PC-9 (cell line): ENCODE measurements at regions not wholly inside any gene's neighbourhood (a gene's known extent, or its start where the extent isn't known, plus 50 kb on each side); places are given as distances from the start of the nearest gene placed in this dataset.

Source experiments
- BruUV-seq: library from RNA; stranded (reverse); fragments of 400-500 nt; replicated peaks from 2 replicates; lab custom pipeline; 2021; lab: Mats Ljungman, UMichigan
- CTCF ChIA-PET: fragments of 300-600 bp; sonication (Branson Sonifier 250); formaldehyde crosslinking; loops from one replicate; lab custom pipeline; 2022; ENCODE audit warnings: antibody characterized with exemption; lab: Charles Lee
- POLR2A ChIA-PET: fragments of 300-600 bp; sonication (Branson Sonifier 250); formaldehyde crosslinking; loops from one replicate; lab custom pipeline; 2022; ENCODE audit warnings: antibody characterized with exemption; ENCODE audit not compliant: unreplicated experiment; lab: Charles Lee
- DNase-seq, 2 experiments: peaks; one replicate each; pipeline versions ENCODE4 v3.0.0 to v3.0.0-alpha.2; 2015 to 2022; ENCODE audit warnings: mixed read lengths in 1 of 2
- H2AFZ ChIP-seq: fragments of 200-600 bp; sonication (generic); 2 replicates; pipeline ENCODE4 v1.8.1; 2017; ENCODE audit warnings: antibody characterized with exemption
- H3F3A ChIP-seq: fragments of 200-600 bp; sonication (generic); 2 replicates; pipeline ENCODE4 v1.8.1; 2017; ENCODE audit warnings: antibody characterized with exemption, mild to moderate bottlenecking, low read depth; ENCODE audit not compliant: insufficient read depth
- H3K27ac ChIP-seq: fragments of 200-600 bp; sonication (generic); 2 replicates; pipeline ENCODE4 v1.6.1; 2016; ENCODE audit warnings: mixed run types
- H3K27me3 ChIP-seq: fragments of 200-600 bp; sonication (generic); 2 replicates; pipeline ENCODE4 v1.6.1; 2016; ENCODE audit warnings: low read depth, mixed run types; ENCODE audit not compliant: insufficient read depth
- H3K36me3 ChIP-seq: fragments of 200-600 bp; sonication (generic); 2 replicates; pipeline ENCODE4 v1.6.1; 2016; ENCODE audit warnings: low read depth, mixed run types
- H3K4me1 ChIP-seq: fragments of 200-600 bp; sonication (generic); replicated peaks from 2 replicates; pipeline ENCODE4 v1.6.1; 2016; ENCODE audit warnings: mixed run types; ENCODE audit not compliant: insufficient read depth
- H3K4me2 ChIP-seq: fragments of 200-600 bp; sonication (generic); 2 replicates; pipeline ENCODE4 v1.6.1; 2017; ENCODE audit warnings: mixed run types
- H3K4me3 ChIP-seq: fragments of 200-600 bp; sonication (generic); 2 replicates; pipeline ENCODE4 v1.6.1; 2016; ENCODE audit warnings: mixed run types
- H3K79me2 ChIP-seq: fragments of 200-600 bp; sonication (generic); 2 replicates; pipeline ENCODE4 v1.6.1; 2017; ENCODE audit warnings: low read depth, mixed run types
- H3K9me2 ChIP-seq: fragments of 200-600 bp; sonication (generic); 2 replicates; pipeline ENCODE4 v1.8.1; 2017; ENCODE audit warnings: mild to moderate bottlenecking; ENCODE audit not compliant: insufficient read depth
- H3K9me3 ChIP-seq: fragments of 200-600 bp; sonication (generic); 2 replicates; pipeline ENCODE4 v1.8.1; 2016; ENCODE audit warnings: low read depth; ENCODE audit not compliant: insufficient read depth
- H4K20me1 ChIP-seq: fragments of 200-600 bp; sonication (generic); 2 replicates; pipeline ENCODE4 v1.8.1; 2017; ENCODE audit not compliant: insufficient read depth
- EZH2 ChIP-seq: fragments of 200-600 bp; sonication (generic); IDR thresholded peaks from 2 replicates; pipeline ENCODE4 v1.8.0; 2017; ENCODE audit warnings: antibody characterized with exemption, low read depth
- intact Hi-C: fragments of 100-400 bp; cut with micrococcal nuclease; formaldehyde crosslinking; loops from one replicate; pipeline ENCODE4 v1.10.0; 2022; ENCODE audit not compliant: unreplicated experiment
- TF ChIP-seq, protein P1 (sequence below): fragments of 200-600 bp; sonication (generic); conservative IDR thresholded peaks from 2 replicates; pipeline ENCODE4 v1.6.1; 2017; ENCODE audit warnings: mixed run types, antibody characterized with exemption, mild to moderate bottlenecking, moderate library complexity

DNA sequence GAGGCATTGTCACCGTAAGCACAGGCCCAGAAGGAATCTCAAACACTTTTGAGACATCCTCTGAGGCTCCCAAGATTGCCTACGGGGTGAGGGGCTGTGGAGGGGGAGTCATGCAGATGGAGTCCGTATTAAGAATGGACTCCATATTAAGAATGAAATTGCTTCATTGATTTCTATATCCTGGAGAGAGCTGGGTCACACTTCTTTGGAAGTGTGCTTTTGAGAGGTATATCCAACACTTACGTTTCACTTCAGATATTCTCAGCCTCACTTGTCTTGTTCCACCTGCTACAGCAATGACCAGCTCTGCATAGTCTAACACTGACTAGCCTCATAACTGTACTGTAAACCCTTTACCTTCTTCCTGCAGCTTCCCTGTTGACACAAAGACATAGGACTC is 62.6 kb upstream of the ARHGAP5 start:
- H3K36me3 ChIP-seq = no peaks in the 10 kb centered on the region
- ChIA-PET CTCF (no interaction called here), POLR2A (no interaction called here)
- H2AFZ ChIP-seq = no peak overlapping the region
- no peaks in the 10 kb centered on the region for H3K9me2 ChIP-seq
- BruUV-seq = no TSS peak
- no peak overlapping the region for H3K27ac ChIP-seq
- intact Hi-C loops = no loop called here
- peaks cover 24% of the 10 kb centered on the region for H3F3A ChIP-seq
- no peak overlapping the region for H3K4me2 ChIP-seq
- no peak overlapping the region for H3K4me3 ChIP-seq
- no peak for DNase-seq
- no peaks in the 10 kb centered on the region for H3K79me2 ChIP-seq
- H3K9me3 ChIP-seq = no peaks in the 10 kb centered on the region
- H4K20me1 ChIP-seq = no peaks in the 10 kb centered on the region
- no peak for TF ChIP-seq EZH2
- TF ChIP-seq, protein P1, sequence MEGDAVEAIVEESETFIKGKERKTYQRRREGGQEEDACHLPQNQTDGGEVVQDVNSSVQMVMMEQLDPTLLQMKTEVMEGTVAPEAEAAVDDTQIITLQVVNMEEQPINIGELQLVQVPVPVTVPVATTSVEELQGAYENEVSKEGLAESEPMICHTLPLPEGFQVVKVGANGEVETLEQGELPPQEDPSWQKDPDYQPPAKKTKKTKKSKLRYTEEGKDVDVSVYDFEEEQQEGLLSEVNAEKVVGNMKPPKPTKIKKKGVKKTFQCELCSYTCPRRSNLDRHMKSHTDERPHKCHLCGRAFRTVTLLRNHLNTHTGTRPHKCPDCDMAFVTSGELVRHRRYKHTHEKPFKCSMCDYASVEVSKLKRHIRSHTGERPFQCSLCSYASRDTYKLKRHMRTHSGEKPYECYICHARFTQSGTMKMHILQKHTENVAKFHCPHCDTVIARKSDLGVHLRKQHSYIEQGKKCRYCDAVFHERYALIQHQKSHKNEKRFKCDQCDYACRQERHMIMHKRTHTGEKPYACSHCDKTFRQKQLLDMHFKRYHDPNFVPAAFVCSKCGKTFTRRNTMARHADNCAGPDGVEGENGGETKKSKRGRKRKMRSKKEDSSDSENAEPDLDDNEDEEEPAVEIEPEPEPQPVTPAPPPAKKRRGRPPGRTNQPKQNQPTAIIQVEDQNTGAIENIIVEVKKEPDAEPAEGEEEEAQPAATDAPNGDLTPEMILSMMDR = no peak
- H3K27me3 ChIP-seq = no peaks in the 10 kb centered on the region
- peaks cover 42% of the 10 kb centered on the region for H3K4me1 ChIP-seq

DNA sequence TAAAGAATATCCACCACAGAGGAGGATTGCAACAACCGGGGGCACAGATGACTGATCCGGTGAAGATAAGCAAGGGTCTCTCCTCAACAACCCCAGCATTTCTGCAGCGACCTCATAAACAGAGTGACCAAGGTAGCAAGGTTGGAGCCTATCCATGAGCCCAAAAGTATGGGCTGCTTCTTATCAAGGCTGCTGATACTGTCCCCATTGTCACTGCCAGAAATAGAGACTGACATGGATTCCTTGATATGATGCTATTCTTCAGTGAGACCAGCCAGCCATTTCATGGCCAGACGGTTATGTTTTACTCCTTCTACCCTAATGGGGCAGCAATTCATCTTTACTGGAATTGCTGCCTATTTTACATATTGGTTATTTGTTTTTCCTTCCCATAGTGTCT is 61.9 kb upstream of the ARHGAP5 start:
- Histone ChIP-seq H3K9me2 (no peaks in the 10 kb centered on the region), H3K27me3 (no peaks in the 10 kb centered on the region), H3K4me3 (no peak overlapping the region), H3K36me3 (no peaks in the 10 kb centered on the region), H4K20me1 (no peaks in the 10 kb centered on the region), H2AFZ (no peak overlapping the region), H3F3A (peaks cover 17% of the 10 kb centered on the region), H3K9me3 (no peaks in the 10 kb centered on the region), H3K79me2 (no peaks in the 10 kb centered on the region), H3K27ac (no peak overlapping the region), H3K4me1 (peaks cover 35% of the 10 kb centered on the region), H3K4me2 (no peak overlapping the region)
- intact Hi-C loops = no loop called here
- ChIA-PET CTCF (no interaction called here), POLR2A (no interaction called here)
- no peak for DNase-seq
- BruUV-seq = no TSS peak
- no peak for TF ChIP-seq EZH2
- TF ChIP-seq, protein P1 = no peak

DNA sequence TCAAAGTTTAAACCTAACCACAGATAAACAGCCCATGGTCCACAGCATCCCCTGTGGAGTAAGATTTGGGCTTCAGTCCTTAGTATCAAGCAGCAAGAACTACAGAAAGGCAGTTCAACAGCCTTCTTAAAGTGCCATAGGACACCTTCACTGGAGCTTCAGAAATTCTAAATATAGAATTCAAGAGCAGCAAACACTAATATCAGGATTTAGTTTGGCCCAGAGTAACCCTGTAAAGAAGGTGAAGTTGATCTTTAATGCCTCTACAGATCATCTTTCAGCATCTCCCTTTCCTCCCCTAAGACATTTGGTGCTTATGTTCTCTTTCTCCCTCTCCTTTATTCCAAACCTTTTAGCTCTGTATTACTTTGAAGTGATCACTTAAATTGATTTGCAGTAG is 59.5 kb upstream of the ARHGAP5 start:
- Histone ChIP-seq H3K27ac (no peak overlapping the region), H3F3A (no peaks in the 10 kb centered on the region; the same call in 1 of the 2 replicates), H3K79me2 (no peaks in the 10 kb centered on the region), H3K4me1 (peaks cover 13% of the 10 kb centered on the region), H3K36me3 (no peaks in the 10 kb centered on the region), H3K9me2 (no peaks in the 10 kb centered on the region), H2AFZ (no peak overlapping the region), H3K4me3 (no peak overlapping the region), H3K9me3 (no peaks in the 10 kb centered on the region), H4K20me1 (no peaks in the 10 kb centered on the region), H3K27me3 (no peaks in the 10 kb centered on the region), H3K4me2 (no peak overlapping the region)
- CTCF ChIA-PET = no interaction called here
- POLR2A ChIA-PET = no interaction called here
- BruUV-seq = no TSS peak
- intact Hi-C loops = no loop called here
- DNase-seq = no peak
- TF ChIP-seq, protein P1 = no peak
- no peak for TF ChIP-seq EZH2
